ENCODE measurements at regions not wholly inside any gene's neighbourhood (a gene's known extent, or its start where the extent isn't known, plus 50 kb on each side); places are given as distances from the start of the nearest gene placed in this dataset.

- DNase-seq (ENCODE audit: low spot score): no peak
Measured at GRCh38 chr7:54810401-54810800, 51.4 kb upstream of the SEC61G start.

GRCh38 chr7:54811041-54811845 lies 52.2 kb upstream of the SEC61G start:
- DNase-seq (ENCODE audit: low spot score): no peak

GRCh38 chr7:54811846-54812254 lies 52.8 kb upstream of the SEC61G start:
- DNase-seq (ENCODE audit: low spot score): no peak

- no peak for DNase-seq (ENCODE audit: low spot score)
Measured at GRCh38 chr7:54812756-54813322, 53.8 kb upstream of the SEC61G start.

GRCh38 chr7:54813398-54813797 lies 54.4 kb upstream of the SEC61G start:
- no peak for DNase-seq (ENCODE audit: low spot score)

GRCh38 chr7:54814401-54814800 lies 55.4 kb upstream of the SEC61G start:
- DNase-seq (ENCODE audit: low spot score): no peak

GRCh38 chr7:54817152-54817551 lies 58.1 kb upstream of the SEC61G start:
- no peak for DNase-seq (ENCODE audit: low spot score)

GRCh38 chr7:54823776-54824175 lies 64.8 kb upstream of the SEC61G start:
- no peak for DNase-seq (ENCODE audit: low spot score)

GRCh38 chr7:54824655-54825054 lies 65.6 kb upstream of the SEC61G start:
- DNase-seq (ENCODE audit: low spot score): no peak

- DNase-seq (ENCODE audit: low spot score): no peak
Measured at GRCh38 chr7:54825368-54825767, 66.4 kb upstream of the SEC61G start.

GRCh38 chr7:54827734-54828133 lies 68.7 kb upstream of the SEC61G start:
- no peak for DNase-seq (ENCODE audit: low spot score)

GRCh38 chr7:54831046-54831643 lies 72.1 kb upstream of the SEC61G start:
- DNase-seq (ENCODE audit: low spot score): peak; percentile 97

- peak; percentile 97 for DNase-seq (ENCODE audit: low spot score)
Measured at GRCh38 chr7:54831644-54832095, 72.7 kb upstream of the SEC61G start.

GRCh38 chr7:54833001-54833467 lies 74.0 kb upstream of the SEC61G start:
- no peak for DNase-seq (ENCODE audit: low spot score)

- no peak for DNase-seq (ENCODE audit: low spot score)
Measured at GRCh38 chr7:54837168-54837567, 78.2 kb upstream of the SEC61G start.

- DNase-seq (ENCODE audit: low spot score): no peak
Measured at GRCh38 chr7:54837761-54838160, 78.8 kb upstream of the SEC61G start.

- DNase-seq (ENCODE audit: low spot score): no peak
Measured at GRCh38 chr7:54838175-54838910, 79.3 kb upstream of the SEC61G start.

GRCh38 chr7:54839575-54840213 lies 80.7 kb upstream of the SEC61G start:
- peak; percentile 81 for DNase-seq (ENCODE audit: low spot score)

GRCh38 chr7:54841772-54842697 lies 83.0 kb upstream of the SEC61G start:
- DNase-seq (ENCODE audit: low spot score): peak; percentile 26

- DNase-seq (ENCODE audit: low spot score): no peak
Measured at GRCh38 chr7:54843841-54844355, 84.9 kb upstream of the SEC61G start.

GRCh38 chr7:54846273-54846672 lies 87.3 kb upstream of the SEC61G start:
- no peak for DNase-seq (ENCODE audit: low spot score)
